ENCODE measurements at regions not wholly inside any gene's neighbourhood (a gene's known extent, or its start where the extent isn't known, plus 50 kb on each side); places are given as distances from the start of the nearest gene placed in this dataset.

DNA sequence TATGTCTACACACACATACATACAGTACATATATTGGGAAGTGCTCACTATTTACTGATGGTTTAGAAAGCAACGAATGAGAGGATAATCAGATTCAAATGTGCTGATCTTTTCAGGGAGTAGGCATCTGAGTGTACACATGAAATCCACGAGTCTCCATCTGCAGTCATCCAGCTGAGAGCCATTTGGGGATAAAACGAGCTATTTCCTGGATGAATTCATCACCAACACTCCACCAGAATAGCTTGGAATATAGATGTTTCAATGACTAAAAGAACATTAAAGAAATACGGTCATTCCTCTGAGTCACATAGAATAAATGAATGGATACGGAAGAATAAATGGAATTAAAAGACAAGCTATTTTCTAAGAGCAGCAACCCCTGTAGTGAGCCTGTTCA lies 721.6 kb upstream of the ARGLU1 start:
- Histone ChIP-seq H3K36me3 (ENCODE audit: control insufficient read depth, insufficient read depth, low read length) (no peaks in the 10 kb centered on the region), H3K9me3 (ENCODE audit: control insufficient read depth, low read length) (no peaks in the 10 kb centered on the region), H3K4me3 (ENCODE audit: insufficient read depth, low read depth, low read length) (no peak overlapping the region), H3K27ac (ENCODE audit: insufficient read depth, low read depth, low read length, poor library complexity, severe bottlenecking) (no peak overlapping the region), H3K27me3 (ENCODE audit: control insufficient read depth, insufficient read depth, low read length, poor library complexity, severe bottlenecking) (no peaks in the 10 kb centered on the region), H3K4me1 (ENCODE audit: control insufficient read depth, insufficient read depth, low read length) (no peaks in the 10 kb centered on the region)
- 91 to 94% methylated on average over 5 of the region's 5 CpGs for WGBS, 2 experiments

DNA sequence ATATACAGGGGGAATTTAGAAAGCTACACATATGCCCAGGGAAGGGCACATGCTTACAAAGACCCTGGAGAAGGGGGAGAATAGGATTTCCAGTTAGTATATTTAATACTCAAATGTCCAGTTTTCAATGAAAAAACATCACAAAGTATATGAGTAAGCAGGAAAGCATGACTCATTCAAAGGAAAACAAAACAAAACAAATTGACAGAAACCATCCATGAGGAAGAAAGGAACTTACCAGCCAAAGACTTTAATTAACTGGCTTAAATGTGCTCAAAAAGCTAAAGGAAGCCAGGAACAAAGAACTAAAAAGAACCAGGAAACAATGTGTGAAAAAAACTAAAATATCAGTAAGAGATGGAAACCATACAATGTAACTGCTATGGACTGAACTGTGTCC lies 716.2 kb upstream of the ARGLU1 start:
- Histone ChIP-seq H3K9me3 (ENCODE audit: control insufficient read depth, low read length) (no peaks in the 10 kb centered on the region), H3K27ac (ENCODE audit: insufficient read depth, low read depth, low read length, poor library complexity, severe bottlenecking) (no peak overlapping the region), H3K4me3 (ENCODE audit: insufficient read depth, low read depth, low read length) (no peak overlapping the region), H3K36me3 (ENCODE audit: control insufficient read depth, insufficient read depth, low read length) (no peaks in the 10 kb centered on the region), H3K27me3 (ENCODE audit: control insufficient read depth, insufficient read depth, low read length, poor library complexity, severe bottlenecking) (no peaks in the 10 kb centered on the region), H3K4me1 (ENCODE audit: control insufficient read depth, insufficient read depth, low read length) (no peaks in the 10 kb centered on the region)

DNA sequence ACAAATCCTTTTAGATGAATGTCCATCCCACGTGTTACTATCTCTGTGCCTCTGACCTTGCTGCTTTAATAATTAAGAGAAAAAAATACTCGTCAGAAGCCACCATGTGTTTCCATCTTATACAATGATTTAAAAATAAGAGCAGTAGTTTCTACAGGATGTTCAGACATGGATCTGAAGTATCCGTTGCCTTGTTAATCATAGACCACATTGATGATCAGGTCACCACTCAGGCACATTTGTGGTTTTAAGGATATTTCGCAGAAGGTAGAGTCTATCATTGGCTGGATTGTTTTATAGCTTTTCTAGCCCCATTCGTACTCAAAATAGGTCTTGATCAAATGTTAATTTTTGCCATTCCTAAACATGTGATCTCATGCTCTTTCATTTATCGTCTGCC lies 710.0 kb upstream of the ARGLU1 start:
- 96% methylated on average over 6 of the region's 6 CpGs for WGBS, 2 experiments
- no peak overlapping the region for H3K27ac ChIP-seq (ENCODE audit: insufficient read depth, low read depth, low read length, poor library complexity, severe bottlenecking)

DNA sequence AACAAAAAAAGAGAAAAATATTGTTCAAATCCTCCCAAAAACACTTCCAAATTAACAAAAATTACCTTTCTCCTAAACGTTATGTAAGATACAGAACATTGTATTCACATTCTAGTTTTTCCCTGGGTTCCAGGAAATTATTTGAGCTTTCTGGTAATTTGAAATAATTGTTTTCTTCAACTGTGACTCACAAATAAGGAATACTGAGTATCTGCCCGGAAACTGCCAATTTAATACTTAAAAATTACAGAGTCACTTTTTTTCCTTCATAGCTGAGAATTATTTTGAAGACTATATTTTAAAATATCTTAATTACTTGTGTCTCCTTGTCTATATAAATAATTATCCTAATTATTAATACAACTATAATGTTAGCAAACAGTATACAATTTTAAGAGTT lies 709.0 kb upstream of the ARGLU1 start:
- Histone ChIP-seq H3K4me3 (ENCODE audit: insufficient read depth, low read depth, low read length) (no peak overlapping the region), H3K36me3 (ENCODE audit: control insufficient read depth, insufficient read depth, low read length) (no peaks in the 10 kb centered on the region), H3K9me3 (ENCODE audit: control insufficient read depth, low read length) (no peaks in the 10 kb centered on the region), H3K27me3 (ENCODE audit: control insufficient read depth, insufficient read depth, low read length, poor library complexity, severe bottlenecking) (no peaks in the 10 kb centered on the region), H3K27ac (ENCODE audit: insufficient read depth, low read depth, low read length, poor library complexity, severe bottlenecking) (no peak overlapping the region), H3K4me1 (ENCODE audit: control insufficient read depth, insufficient read depth, low read length) (no peaks in the 10 kb centered on the region)
- WGBS, 2 experiments: 100% methylated on average over 1 of the region's 2 CpGs

More for the DNA sequence above, 710.0 kb upstream of the ARGLU1 start:
- Histone ChIP-seq H3K36me3 (ENCODE audit: control insufficient read depth, insufficient read depth, low read length) (no peaks in the 10 kb centered on the region), H3K9me3 (ENCODE audit: control insufficient read depth, low read length) (no peaks in the 10 kb centered on the region), H3K4me1 (ENCODE audit: control insufficient read depth, insufficient read depth, low read length) (no peaks in the 10 kb centered on the region), H3K4me3 (ENCODE audit: insufficient read depth, low read depth, low read length) (no peak overlapping the region), H3K27me3 (ENCODE audit: control insufficient read depth, insufficient read depth, low read length, poor library complexity, severe bottlenecking) (no peaks in the 10 kb centered on the region)

DNA sequence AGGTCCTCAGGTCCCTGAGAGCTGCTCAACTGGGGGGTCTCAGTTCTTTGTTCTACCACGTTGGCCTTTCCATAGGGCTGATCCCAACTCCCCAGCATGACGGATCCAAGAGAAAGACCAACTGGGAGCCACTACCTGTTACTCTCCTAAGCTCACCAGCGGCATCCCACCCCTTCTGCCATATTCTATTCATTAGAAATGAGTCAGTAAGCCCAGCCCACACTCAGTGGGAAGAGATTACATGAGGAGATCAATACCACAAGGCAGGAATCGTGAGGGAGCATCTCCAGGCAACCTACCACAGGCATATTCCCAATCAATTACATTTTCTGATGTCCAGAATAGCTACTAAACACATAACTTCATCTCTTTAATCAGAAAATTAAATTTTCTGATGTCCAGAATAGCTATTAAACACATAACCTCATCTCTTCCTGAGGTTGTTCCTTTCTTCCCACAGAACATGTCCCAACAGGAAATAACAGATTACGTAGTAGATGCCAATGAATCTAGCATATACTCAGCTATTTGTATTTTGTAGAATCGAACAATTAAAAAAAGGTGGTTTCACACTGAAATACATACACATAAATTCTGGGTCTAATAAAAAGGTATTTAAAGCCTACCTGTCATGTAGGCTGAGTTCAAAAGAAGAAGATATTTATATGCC lies 708.1 kb upstream of the ARGLU1 start:
- Histone ChIP-seq H3K36me3 (ENCODE audit: control insufficient read depth, insufficient read depth, low read length) (no peaks in the 10 kb centered on the region), H3K9me3 (ENCODE audit: control insufficient read depth, low read length) (no peaks in the 10 kb centered on the region), H3K27ac (ENCODE audit: insufficient read depth, low read depth, low read length, poor library complexity, severe bottlenecking) (no peak overlapping the region), H3K27me3 (ENCODE audit: control insufficient read depth, insufficient read depth, low read length, poor library complexity, severe bottlenecking) (no peaks in the 10 kb centered on the region), H3K4me3 (ENCODE audit: insufficient read depth, low read depth, low read length) (no peak overlapping the region), H3K4me1 (ENCODE audit: control insufficient read depth, insufficient read depth, low read length) (peaks cover 4% of the 10 kb centered on the region)
- WGBS, 2 experiments: 88 to 95% methylated on average over 4 to 6 of the region's 6 CpGs

DNA sequence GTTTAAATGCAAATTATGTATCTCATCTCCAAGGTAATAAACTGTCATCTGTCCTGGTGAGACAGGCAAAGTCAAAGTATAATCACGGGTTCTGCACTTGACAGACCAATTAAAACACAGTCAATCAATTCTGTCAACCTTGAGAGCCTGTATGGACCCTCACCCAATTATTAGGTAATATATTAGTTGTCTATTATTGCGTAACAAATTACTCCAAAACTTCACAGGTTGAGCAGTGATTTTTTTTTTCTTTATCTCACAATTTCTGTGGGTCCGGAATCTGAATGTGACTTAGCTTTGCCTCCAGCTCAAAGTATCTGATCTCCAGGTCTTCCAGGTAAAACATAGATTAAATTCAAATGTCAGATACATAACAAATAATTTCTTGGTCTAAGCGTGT lies 707.4 kb upstream of the ARGLU1 start:
- no peaks in the 10 kb centered on the region for H3K27me3 ChIP-seq (ENCODE audit: control insufficient read depth, insufficient read depth, low read length, poor library complexity, severe bottlenecking)
- no peaks in the 10 kb centered on the region for H3K9me3 ChIP-seq (ENCODE audit: control insufficient read depth, low read length)
- no peak overlapping the region for H3K27ac ChIP-seq (ENCODE audit: insufficient read depth, low read depth, low read length, poor library complexity, severe bottlenecking)
- peaks cover 6% of the 10 kb centered on the region for H3K4me1 ChIP-seq (ENCODE audit: control insufficient read depth, insufficient read depth, low read length)
- 92 to 100% methylated on average over 3 of the region's 4 CpGs for WGBS, 2 experiments
- H3K4me3 ChIP-seq (ENCODE audit: insufficient read depth, low read depth, low read length): no peak overlapping the region
- H3K36me3 ChIP-seq (ENCODE audit: control insufficient read depth, insufficient read depth, low read length): no peaks in the 10 kb centered on the region

GRCh38 chr13:107271227-107271626 lies 703.3 kb upstream of the ARGLU1 start:
- Histone ChIP-seq H3K4me3 (ENCODE audit: insufficient read depth, low read depth, low read length) (no peak overlapping the region), H3K9me3 (ENCODE audit: control insufficient read depth, low read length) (no peaks in the 10 kb centered on the region), H3K36me3 (ENCODE audit: control insufficient read depth, insufficient read depth, low read length) (no peaks in the 10 kb centered on the region), H3K27me3 (ENCODE audit: control insufficient read depth, insufficient read depth, low read length, poor library complexity, severe bottlenecking) (no peaks in the 10 kb centered on the region), H3K4me1 (ENCODE audit: control insufficient read depth, insufficient read depth, low read length) (peaks cover 6% of the 10 kb centered on the region), H3K27ac (ENCODE audit: insufficient read depth, low read depth, low read length, poor library complexity, severe bottlenecking) (no peak overlapping the region)
- 37 to 40% methylated on average over 2 of the region's 2 CpGs for WGBS, 2 experiments

DNA sequence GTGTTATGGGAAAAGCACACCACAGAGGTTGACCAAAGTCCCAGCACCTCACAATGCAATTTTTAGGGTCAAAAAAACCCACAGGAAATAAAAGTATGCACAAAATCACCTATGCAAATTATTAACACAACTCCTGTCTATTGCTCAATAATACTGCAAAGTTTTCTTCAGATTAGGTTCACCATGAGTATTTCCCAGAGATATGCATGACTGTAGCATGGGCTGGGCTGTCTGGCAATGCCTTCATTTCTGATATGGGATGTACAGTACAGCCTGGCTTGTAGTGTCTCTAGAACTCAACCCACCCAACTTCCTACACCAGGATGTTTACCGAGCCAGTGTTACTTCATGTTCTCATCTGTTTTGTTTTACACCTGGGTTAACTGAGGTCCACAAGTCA lies 698.7 kb upstream of the ARGLU1 start:
- no peaks in the 10 kb centered on the region for H3K27me3 ChIP-seq (ENCODE audit: control insufficient read depth, insufficient read depth, low read length, poor library complexity, severe bottlenecking)
- no peaks in the 10 kb centered on the region for H3K9me3 ChIP-seq (ENCODE audit: control insufficient read depth, low read length)
- no peaks in the 10 kb centered on the region for H3K36me3 ChIP-seq (ENCODE audit: control insufficient read depth, insufficient read depth, low read length)
- no peak overlapping the region for H3K27ac ChIP-seq (ENCODE audit: insufficient read depth, low read depth, low read length, poor library complexity, severe bottlenecking)
- no peak overlapping the region for H3K4me3 ChIP-seq (ENCODE audit: insufficient read depth, low read depth, low read length)
- H3K4me1 ChIP-seq (ENCODE audit: control insufficient read depth, insufficient read depth, low read length): peaks cover 6% of the 10 kb centered on the region
- WGBS, 2 experiments: 93 to 95% methylated on average over 1 of the region's 1 CpG

GRCh38 chr13:107258599-107259187 lies 690.8 kb upstream of the ARGLU1 start:
- no peaks in the 10 kb centered on the region for H3K9me3 ChIP-seq (ENCODE audit: control insufficient read depth, low read length)
- H3K27ac ChIP-seq (ENCODE audit: insufficient read depth, low read depth, low read length, poor library complexity, severe bottlenecking): no peak overlapping the region
- no peak overlapping the region for H3K4me3 ChIP-seq (ENCODE audit: insufficient read depth, low read depth, low read length)
- no peaks in the 10 kb centered on the region for H3K27me3 ChIP-seq (ENCODE audit: control insufficient read depth, insufficient read depth, low read length, poor library complexity, severe bottlenecking)
- H3K4me1 ChIP-seq (ENCODE audit: control insufficient read depth, insufficient read depth, low read length): no peaks in the 10 kb centered on the region
- no peaks in the 10 kb centered on the region for H3K36me3 ChIP-seq (ENCODE audit: control insufficient read depth, insufficient read depth, low read length)
- WGBS, 2 experiments: 92 to 94% methylated on average over 6 to 7 of the region's 7 CpGs

- no peaks in the 10 kb centered on the region for H3K4me1 ChIP-seq (ENCODE audit: control insufficient read depth, insufficient read depth, low read length)
- no peaks in the 10 kb centered on the region for H3K36me3 ChIP-seq (ENCODE audit: control insufficient read depth, insufficient read depth, low read length)
- 93 to 97% methylated on average over 3 to 4 of the region's 4 CpGs for WGBS, 2 experiments
- H3K4me3 ChIP-seq (ENCODE audit: insufficient read depth, low read depth, low read length): no peak overlapping the region
- no peaks in the 10 kb centered on the region for H3K27me3 ChIP-seq (ENCODE audit: control insufficient read depth, insufficient read depth, low read length, poor library complexity, severe bottlenecking)
- H3K9me3 ChIP-seq (ENCODE audit: control insufficient read depth, low read length): no peaks in the 10 kb centered on the region
- H3K27ac ChIP-seq (ENCODE audit: insufficient read depth, low read depth, low read length, poor library complexity, severe bottlenecking): no peak overlapping the region
Observed at GRCh38 chr13:107254392-107254791, 686.5 kb upstream of the ARGLU1 start.
